Activated effector memory CD4-positive, alpha-beta T cell treated with anti-CD3 and anti-CD28 coated beads, Interleukin-2, amount 50 U/mL, for 16 hours (primary cell): ENCODE measurements at regions not wholly inside any gene's neighbourhood (a gene's known extent, or its start where the extent isn't known, plus 50 kb on each side); places are given as distances from the start of the nearest gene placed in this dataset.

Source experiments
- DNase-seq: peaks from one replicate; pipeline ENCODE4 v3.0.0-alpha.2; 2020

DNA sequence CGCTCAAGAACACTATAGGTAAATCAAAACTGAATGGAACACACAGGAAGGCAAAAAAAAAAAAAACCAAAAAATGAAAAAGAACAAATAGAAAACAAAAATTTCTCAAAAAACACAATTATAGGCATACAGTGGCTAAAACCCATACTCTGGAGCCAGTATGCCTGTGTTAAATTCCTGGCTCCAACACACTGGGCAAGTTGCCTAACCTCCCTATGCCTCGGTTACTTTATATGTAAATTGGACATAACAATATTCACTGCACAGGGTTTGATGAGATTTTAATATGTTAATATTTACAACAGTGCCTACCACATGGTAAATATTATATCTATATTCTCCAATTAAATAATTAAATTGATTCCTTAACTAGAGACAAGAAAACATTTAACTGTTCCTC is 217.1 kb downstream of the HTR7 start:
- DNase-seq: no peak

DNA sequence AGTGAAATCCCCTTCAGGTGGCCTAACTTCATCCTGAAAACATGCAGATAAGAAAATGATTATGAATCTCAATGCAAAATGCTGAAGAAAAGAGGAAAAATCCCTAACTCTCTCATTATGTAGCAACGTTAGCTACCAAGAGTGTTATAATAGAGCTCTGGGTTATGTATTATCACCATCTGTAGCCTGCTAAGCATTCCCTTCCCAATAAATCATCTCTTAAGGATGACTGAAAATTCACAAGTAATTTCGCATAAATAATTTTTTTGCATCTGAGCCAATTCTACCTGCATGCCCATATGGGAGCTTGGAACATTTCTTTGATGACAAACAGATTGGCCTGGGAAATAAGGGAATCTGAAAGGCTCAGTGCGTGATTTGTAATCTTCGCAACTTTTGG is 216.1 kb downstream of the HTR7 start:
- no peak for DNase-seq

GRCh38 chr10:90642136-90642535 is 215.7 kb downstream of the HTR7 start:
- DNase-seq: no peak

DNA sequence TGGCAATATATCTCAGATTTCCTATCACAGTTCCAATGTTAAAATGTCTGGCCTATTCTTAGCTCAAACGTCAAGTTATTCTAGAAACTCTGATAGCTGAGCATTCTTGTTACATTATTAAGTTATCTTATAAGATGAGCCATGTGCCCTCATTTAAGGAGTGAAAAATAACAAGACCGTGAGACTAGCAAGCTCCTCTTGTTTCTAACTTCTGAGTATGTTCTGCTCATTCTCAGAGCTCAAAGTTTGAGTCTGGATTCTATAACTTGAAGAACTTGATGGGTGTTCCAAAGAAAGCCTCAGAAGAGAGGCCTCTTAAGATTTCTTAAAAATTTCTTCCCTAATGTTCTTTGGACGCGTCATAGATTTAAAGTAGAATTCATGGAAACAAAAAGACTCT is 215.2 kb downstream of the HTR7 start:
- DNase-seq: no peak

DNA sequence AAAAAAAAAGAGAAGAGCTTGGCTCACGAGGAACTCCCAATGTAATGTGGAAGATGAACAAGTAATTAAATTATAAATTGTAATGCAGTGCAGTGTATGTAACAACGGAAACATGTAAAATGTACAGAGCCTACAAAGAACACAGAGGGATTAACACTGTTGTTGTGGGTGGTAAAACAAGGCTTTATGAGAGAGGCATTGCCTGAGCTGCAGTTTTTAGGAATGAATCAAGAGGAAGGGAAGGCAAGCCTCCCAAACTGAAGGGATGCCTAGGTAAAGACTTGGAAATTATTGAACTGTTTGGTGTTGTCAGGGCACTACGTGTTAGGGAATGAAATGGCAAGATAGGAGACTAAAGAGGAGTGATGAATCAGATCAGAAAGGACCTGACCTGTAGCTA is 213.7 kb downstream of the HTR7 start:
- DNase-seq: no peak

- DNase-seq: no peak
Observed at GRCh38 chr10:90650858-90651257, 207.0 kb downstream of the HTR7 start.

DNA sequence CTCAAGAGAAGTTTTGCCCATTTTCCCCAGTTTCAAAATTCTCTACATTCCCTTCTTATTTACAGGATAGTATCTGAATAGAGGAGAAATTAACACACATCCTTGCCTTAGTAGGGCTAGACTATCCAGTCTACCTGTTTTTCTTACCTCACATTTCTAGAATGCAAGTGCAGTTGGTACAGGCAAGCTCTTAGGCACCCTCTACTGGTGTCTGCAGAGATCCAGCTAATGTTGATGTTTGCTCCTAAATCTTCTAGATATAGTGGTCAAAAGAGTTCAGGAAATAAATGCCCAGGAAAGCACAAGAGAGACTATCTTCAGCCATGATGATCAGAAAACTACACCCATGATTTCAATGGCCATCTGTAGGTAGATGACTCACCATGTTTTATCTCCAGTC is 205.3 kb downstream of the HTR7 start:
- no peak for DNase-seq

- DNase-seq: no peak
Observed at GRCh38 chr10:90658791-90659190, 199.0 kb downstream of the HTR7 start.

GRCh38 chr10:90665905-90666662 is 191.8 kb downstream of the HTR7 start:
- DNase-seq: no peak

DNA sequence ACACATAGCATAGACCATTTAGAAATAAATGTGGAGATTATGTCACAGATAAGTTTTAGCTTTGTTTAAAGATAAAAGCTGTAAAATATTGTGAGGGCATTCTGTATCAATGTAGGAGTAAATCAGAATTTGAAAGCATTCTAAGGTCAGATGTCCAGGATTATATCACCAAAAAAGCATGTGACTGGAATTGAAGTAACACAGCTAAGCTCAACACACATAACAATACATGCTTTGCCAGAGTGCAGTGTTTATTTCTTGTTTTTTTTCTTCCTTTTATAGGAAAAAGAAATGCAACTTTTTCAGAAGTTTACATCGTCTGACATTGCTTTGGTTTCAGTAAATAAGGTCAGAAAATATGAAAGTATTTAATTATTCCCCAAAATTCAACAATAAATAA is 183.4 kb downstream of the HTR7 start:
- no peak for DNase-seq

- DNase-seq: no peak
Observed at GRCh38 chr10:90674928-90675327, 182.9 kb downstream of the HTR7 start.

DNA sequence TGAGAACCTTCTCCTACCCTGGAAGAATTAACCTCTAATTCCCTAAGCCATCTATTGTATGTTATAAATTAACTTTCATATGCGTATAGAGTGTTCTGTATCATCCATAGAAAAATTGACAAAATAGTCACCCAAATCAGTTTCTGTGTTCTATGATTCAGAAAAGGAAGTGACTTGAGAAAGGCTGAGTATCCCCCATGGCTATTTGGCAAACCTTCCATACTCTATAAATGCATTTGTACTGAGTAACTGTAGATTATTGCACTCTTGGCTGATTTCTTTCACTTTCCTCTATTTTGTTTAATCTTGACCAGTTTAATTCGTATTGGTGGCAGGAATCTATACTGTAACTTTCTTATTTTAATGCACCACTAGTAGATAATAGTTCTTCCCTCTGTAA is 182.2 kb downstream of the HTR7 start:
- DNase-seq: no peak
